Effector memory CD4-positive, alpha-beta T cell (primary cell): ENCODE measurements at regions not wholly inside any gene's neighbourhood (a gene's known extent, or its start where the extent isn't known, plus 50 kb on each side); places are given as distances from the start of the nearest gene placed in this dataset.

ENCODE experiments used
- DNase-seq, 3 donors: peaks; one replicate each; pipeline ENCODE4 v3.0.0-alpha.2; 2020
- H3K27ac ChIP-seq: 2 replicates; pipeline ENCODE4 v1.7.0; 2013; ENCODE audit warnings: mild to moderate bottlenecking, low read length, moderate library complexity; ENCODE audit not compliant: insufficient read depth, poor library complexity, severe bottlenecking
- H3K27me3 ChIP-seq: replicated peaks from 2 replicates; pipeline ENCODE4 v1.7.0; 2013; ENCODE audit warnings: mild to moderate bottlenecking, low read length; ENCODE audit not compliant: insufficient read depth, control insufficient read depth, poor library complexity, severe bottlenecking
- H3K36me3 ChIP-seq: 2 replicates; pipeline ENCODE4 v1.7.0; 2013; ENCODE audit warnings: mild to moderate bottlenecking, low read length, moderate library complexity; ENCODE audit not compliant: control insufficient read depth, insufficient read depth
- H3K4me1 ChIP-seq: 2 replicates; pipeline ENCODE4 v1.7.0; 2013; ENCODE audit warnings: low read length, mild to moderate bottlenecking; ENCODE audit not compliant: control insufficient read depth, insufficient read depth, poor library complexity, severe bottlenecking
- H3K4me3 ChIP-seq: 2 replicates; pipeline ENCODE4 v1.7.0; 2013; ENCODE audit warnings: low read length, low read depth, mild to moderate bottlenecking; ENCODE audit not compliant: insufficient read depth, poor library complexity, severe bottlenecking
- H3K9me3 ChIP-seq: 2 replicates; pipeline ENCODE4 v1.7.0; 2013; ENCODE audit warnings: mild to moderate bottlenecking, low read length, moderate library complexity; ENCODE audit not compliant: control insufficient read depth

DNA sequence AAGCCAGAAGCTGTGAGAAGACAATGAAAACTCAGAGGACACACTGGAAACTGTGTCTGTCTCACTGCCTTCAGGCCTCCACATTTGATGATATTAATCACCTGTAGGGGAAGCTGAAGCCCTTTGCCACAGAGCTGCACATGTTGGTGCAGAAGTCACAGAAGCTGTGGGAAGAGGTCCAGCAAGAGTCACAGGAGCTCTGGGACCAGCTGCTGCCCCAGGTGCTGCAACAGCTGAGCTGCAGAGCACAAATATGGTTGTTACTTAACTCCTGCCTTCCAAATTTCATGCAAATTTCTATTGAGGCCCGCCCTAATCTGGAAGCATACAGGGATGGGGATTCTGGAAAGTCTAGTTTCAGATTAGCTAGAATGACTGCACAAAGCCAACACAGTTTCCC lies 169.3 kb downstream of the OGFRL1 start:
- H3K27ac ChIP-seq: no peak overlapping the region
- no peaks in the 10 kb centered on the region for H3K27me3 ChIP-seq
- DNase-seq: no peak
- H3K36me3 ChIP-seq: no peaks in the 10 kb centered on the region
- H3K4me3 ChIP-seq: no peak overlapping the region
- H3K4me1 ChIP-seq: no peaks in the 10 kb centered on the region
- no peaks in the 10 kb centered on the region for H3K9me3 ChIP-seq

DNA sequence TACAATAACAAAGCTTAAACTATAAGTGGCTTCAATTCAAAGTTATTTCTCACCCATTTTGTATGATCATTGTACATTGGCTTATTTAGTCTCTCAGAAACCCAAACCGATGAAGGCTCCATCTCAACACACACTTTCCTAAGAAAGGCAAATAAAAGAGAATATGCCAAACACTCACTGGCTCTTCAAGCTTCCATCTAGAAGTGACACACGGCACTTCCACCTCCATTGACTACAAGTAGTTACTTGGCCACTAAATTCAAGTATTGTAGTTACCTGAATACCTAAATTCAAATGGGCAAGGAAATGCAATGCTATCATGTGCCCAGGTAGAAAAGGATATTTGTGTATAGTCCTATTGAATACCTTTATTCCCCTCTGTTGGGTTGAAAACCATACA lies 170.6 kb downstream of the OGFRL1 start:
- no peaks in the 10 kb centered on the region for H3K27me3 ChIP-seq
- H3K36me3 ChIP-seq: no peaks in the 10 kb centered on the region
- no peaks in the 10 kb centered on the region for H3K9me3 ChIP-seq
- no peak overlapping the region for H3K27ac ChIP-seq
- H3K4me1 ChIP-seq: no peaks in the 10 kb centered on the region
- H3K4me3 ChIP-seq: no peak overlapping the region
- no peak for DNase-seq

- Histone ChIP-seq H3K36me3 (no peaks in the 10 kb centered on the region), H3K27ac (no peak overlapping the region)
Observed at GRCh38 chr6:71460933-71461332, 172.3 kb downstream of the OGFRL1 start.

DNA sequence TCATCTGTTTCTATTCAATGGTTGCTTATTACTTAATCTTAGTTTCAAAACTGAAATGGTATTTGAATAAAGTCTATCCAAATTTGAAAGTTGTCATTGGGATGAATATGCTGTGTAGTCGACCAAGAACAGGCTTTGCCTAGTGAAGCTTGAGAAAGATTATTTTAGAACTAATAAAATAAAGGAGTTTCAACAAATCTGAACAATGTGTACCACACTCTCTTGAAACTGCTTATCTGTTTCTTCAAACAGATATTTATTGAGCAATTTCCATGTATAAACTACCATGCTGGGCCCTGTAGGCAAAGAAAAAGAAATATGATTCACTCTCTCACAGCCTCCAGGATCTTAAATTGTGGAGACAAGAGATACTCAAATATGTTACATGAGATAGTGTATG lies 174.4 kb downstream of the OGFRL1 start:
- Histone ChIP-seq H3K4me1 (no peaks in the 10 kb centered on the region), H3K27me3 (no peaks in the 10 kb centered on the region), H3K27ac (no peak overlapping the region), H3K4me3 (no peak overlapping the region), H3K9me3 (no peaks in the 10 kb centered on the region), H3K36me3 (no peaks in the 10 kb centered on the region)
- DNase-seq: no peak

More at GRCh38 chr6:71460933-71461332, 172.3 kb downstream of the OGFRL1 start:
- no peak for DNase-seq
- no peaks in the 10 kb centered on the region for H3K27me3 ChIP-seq
- no peak overlapping the region for H3K4me3 ChIP-seq
- H3K4me1 ChIP-seq: no peaks in the 10 kb centered on the region
- H3K9me3 ChIP-seq: no peaks in the 10 kb centered on the region

GRCh38 chr6:71465096-71465495 lies 176.5 kb downstream of the OGFRL1 start:
- Histone ChIP-seq H3K4me3 (no peak overlapping the region), H3K27me3 (no peaks in the 10 kb centered on the region), H3K4me1 (no peaks in the 10 kb centered on the region), H3K9me3 (no peaks in the 10 kb centered on the region), H3K36me3 (no peaks in the 10 kb centered on the region), H3K27ac (no peak overlapping the region)
- no peak for DNase-seq

- Histone ChIP-seq H3K36me3 (no peaks in the 10 kb centered on the region), H3K27me3 (no peaks in the 10 kb centered on the region), H3K4me1 (no peaks in the 10 kb centered on the region), H3K9me3 (no peaks in the 10 kb centered on the region), H3K27ac (no peak overlapping the region), H3K4me3 (no peak overlapping the region)
- no peak for DNase-seq
Observed at GRCh38 chr6:71466362-71466761, 177.8 kb downstream of the OGFRL1 start.

DNA sequence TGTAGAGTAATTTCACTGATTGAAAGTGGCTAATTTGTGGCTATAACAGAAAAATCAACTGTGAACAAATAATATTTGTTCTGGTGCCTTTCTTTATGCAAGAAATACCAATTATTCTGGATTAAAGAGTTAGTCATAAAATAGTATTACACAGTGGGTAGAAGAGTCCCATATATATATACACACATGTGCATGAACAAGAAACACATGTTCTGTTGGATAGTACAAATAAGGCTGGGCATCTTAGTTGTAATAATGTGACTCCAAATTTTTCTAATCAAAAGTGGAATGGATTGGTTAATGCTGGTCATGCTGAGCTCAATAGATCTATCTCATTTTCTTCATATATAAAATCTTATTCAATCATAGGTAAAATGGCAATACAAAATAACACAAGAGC lies 179.4 kb downstream of the OGFRL1 start:
- H3K27ac ChIP-seq: no peak overlapping the region
- no peak overlapping the region for H3K4me3 ChIP-seq
- no peaks in the 10 kb centered on the region for H3K9me3 ChIP-seq
- H3K4me1 ChIP-seq: no peaks in the 10 kb centered on the region
- H3K27me3 ChIP-seq: no peaks in the 10 kb centered on the region
- DNase-seq: no peak
- no peaks in the 10 kb centered on the region for H3K36me3 ChIP-seq

DNA sequence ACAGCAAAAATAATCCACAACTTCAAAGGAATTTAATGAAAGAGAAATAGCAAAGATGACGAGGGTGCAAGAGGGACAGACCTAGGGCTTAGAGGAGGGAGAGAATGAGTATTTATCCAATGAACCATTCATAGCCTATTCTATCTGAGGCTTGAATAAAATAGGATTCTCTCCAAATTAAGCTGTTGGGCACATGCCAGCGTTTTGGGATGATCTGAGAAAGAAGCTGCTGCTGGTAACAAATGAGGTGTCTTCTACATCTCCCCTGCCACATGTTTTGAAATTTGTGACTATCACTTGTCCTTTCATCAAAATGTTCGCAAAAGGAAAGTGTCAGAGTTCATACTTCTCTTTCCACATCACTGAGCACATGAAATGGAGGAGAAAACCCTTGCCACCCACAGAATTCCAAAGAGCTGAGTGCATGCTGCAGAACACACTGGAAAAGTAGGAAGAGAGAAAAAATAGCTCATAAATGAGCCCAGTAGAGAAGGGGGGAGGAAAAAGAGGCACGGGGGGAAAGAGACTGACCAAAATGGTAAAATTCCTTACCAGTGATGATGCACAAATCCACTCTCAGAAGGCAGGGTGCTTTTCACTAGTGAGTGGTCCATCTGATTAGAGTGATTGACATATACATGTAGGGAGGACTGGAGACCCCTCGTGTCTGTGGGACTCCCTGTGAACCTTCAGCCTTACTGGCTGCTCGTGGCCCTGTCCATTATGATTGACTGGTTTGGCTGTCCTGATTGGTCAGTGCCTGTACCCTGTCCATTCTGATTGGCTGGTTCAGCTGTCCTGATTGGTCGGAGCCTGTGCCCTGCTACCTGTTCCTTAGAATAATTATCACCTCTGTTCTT lies 180.5 kb downstream of the OGFRL1 start:
- no peaks in the 10 kb centered on the region for H3K9me3 ChIP-seq
- DNase-seq: no peak
- H3K4me1 ChIP-seq: no peaks in the 10 kb centered on the region
- H3K27ac ChIP-seq: no peak overlapping the region
- no peaks in the 10 kb centered on the region for H3K36me3 ChIP-seq
- no peaks in the 10 kb centered on the region for H3K27me3 ChIP-seq
- H3K4me3 ChIP-seq: no peak overlapping the region

DNA sequence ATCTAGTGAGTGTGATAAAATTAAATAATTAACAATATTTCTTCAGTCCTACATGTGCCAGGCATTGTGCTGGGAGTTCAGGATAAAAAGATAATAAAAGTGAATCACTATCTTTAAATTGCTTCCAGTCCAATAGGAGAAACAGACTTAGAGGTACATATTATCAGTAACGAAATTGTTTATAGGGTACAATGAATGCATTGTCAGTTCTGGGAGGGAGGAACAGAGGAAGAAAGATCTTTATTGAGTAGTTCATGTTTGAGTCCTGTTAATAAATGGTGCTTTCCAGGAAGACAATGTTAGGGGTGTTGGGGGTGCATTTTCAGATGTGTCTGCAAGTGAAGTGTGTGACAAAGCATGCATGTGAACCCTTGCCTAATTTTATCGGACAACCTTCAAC lies 183.1 kb downstream of the OGFRL1 start:
- Histone ChIP-seq H3K27ac (no peak overlapping the region), H3K27me3 (no peaks in the 10 kb centered on the region), H3K4me3 (no peak overlapping the region), H3K9me3 (no peaks in the 10 kb centered on the region), H3K36me3 (no peaks in the 10 kb centered on the region), H3K4me1 (no peaks in the 10 kb centered on the region)
- no peak for DNase-seq

GRCh38 chr6:71473926-71474325 lies 185.3 kb downstream of the OGFRL1 start:
- no peaks in the 10 kb centered on the region for H3K4me1 ChIP-seq
- H3K9me3 ChIP-seq: no peaks in the 10 kb centered on the region
- H3K36me3 ChIP-seq: no peaks in the 10 kb centered on the region
- no peak overlapping the region for H3K27ac ChIP-seq
- H3K4me3 ChIP-seq: no peak overlapping the region
- no peaks in the 10 kb centered on the region for H3K27me3 ChIP-seq
- no peak for DNase-seq
